Mucosa of descending colon (tissue), 3 donors: ENCODE measurements at regions not wholly inside any gene's neighbourhood (a gene's known extent, or its start where the extent isn't known, plus 50 kb on each side); places are given as distances from the start of the nearest gene placed in this dataset.

ENCODE experiments used
- ATAC-seq: fragments of 200-7000 bp; cut with Tn5 transposase; one replicate; pipeline ENCODE4 v1.9.1; 2020; ENCODE audit warnings: mild to moderate bottlenecking, moderate library complexity
- DNase-seq, 3 donors: peaks; one replicate each; pipeline ENCODE4 v3.0.0-alpha.2; 2020
- H3K36me3 ChIP-seq: fragments of 200-600 bp; one replicate; pipeline ENCODE4 v1.8.0; 2021; ENCODE audit warnings: low read depth, mild to moderate bottlenecking
- H3K4me1 ChIP-seq: fragments of 200-600 bp; one replicate; pipeline ENCODE4 v1.8.0; 2021; ENCODE audit warnings: low read depth, mild to moderate bottlenecking
- H3K4me3 ChIP-seq: fragments of 200-600 bp; one replicate; pipeline ENCODE4 v1.8.0; 2021; ENCODE audit warnings: mild to moderate bottlenecking
- H3K9me3 ChIP-seq: fragments of 200-600 bp; one replicate; pipeline ENCODE4 v1.8.0; 2021; ENCODE audit warnings: mild to moderate bottlenecking
- intact Hi-C, 2 donors: fragments of 100-400 bp; cut with DNase I in 1 of 2; cut with micrococcal nuclease in 1 of 2; formaldehyde crosslinking; loops; one replicate each; pipeline versions ENCODE4 v1.11.0 to v1.11.1; 2022; cut with DNase I, micrococcal nuclease
- TF ChIP-seq, protein P1 (sequence below): fragments of 200-600 bp; IDR thresholded peaks from one replicate; pipeline ENCODE4 v1.8.0; 2022; ENCODE audit warnings: antibody characterized with exemption, mild to moderate bottlenecking
- donor health status: DM: no; HTN: no; CAD: no; lungs with moderate emphysema.
- donor health status: DM: no; HTN: no; CAD: no.
- donor health status: DM: no; HTN: yes; CAD: no.

DNA sequence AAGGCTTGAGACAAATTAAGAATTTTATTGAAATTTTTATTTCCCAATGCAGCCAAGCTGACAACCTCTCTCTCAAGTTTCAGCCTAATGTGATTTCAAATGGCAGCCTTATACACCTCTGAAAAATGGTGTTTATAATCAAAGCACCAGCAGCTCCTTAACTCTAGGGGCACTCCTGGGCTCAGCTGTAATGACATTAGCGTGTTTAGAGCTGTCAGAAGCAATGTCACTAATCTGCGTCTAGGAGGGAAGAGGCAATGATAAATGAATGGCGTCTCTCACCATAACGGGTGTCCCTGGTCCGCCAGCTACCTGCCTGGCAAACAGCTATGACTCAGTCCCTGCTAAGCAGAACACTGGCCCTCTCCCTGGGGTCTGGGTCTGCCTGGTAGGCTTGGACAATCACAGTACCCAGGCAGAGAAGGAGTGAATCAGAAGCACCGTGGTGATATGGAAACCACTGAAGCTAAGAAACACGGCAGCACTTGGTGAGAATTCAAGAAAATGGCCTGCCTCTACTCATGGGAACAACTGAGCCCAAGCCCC, 131.8 kb upstream of the VSTM2B start:
- Histone ChIP-seq H3K36me3 (no peaks in the 10 kb centered on the region), H3K4me3 (no peak overlapping the region), H3K4me1 (no peaks in the 10 kb centered on the region), H3K9me3 (peaks cover 9% of the 10 kb centered on the region)
- TF ChIP-seq, protein P1, sequence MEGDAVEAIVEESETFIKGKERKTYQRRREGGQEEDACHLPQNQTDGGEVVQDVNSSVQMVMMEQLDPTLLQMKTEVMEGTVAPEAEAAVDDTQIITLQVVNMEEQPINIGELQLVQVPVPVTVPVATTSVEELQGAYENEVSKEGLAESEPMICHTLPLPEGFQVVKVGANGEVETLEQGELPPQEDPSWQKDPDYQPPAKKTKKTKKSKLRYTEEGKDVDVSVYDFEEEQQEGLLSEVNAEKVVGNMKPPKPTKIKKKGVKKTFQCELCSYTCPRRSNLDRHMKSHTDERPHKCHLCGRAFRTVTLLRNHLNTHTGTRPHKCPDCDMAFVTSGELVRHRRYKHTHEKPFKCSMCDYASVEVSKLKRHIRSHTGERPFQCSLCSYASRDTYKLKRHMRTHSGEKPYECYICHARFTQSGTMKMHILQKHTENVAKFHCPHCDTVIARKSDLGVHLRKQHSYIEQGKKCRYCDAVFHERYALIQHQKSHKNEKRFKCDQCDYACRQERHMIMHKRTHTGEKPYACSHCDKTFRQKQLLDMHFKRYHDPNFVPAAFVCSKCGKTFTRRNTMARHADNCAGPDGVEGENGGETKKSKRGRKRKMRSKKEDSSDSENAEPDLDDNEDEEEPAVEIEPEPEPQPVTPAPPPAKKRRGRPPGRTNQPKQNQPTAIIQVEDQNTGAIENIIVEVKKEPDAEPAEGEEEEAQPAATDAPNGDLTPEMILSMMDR, result no peak
- no peak for DNase-seq
- ATAC-seq, result no peak
- intact Hi-C loops, result no loop called here

DNA sequence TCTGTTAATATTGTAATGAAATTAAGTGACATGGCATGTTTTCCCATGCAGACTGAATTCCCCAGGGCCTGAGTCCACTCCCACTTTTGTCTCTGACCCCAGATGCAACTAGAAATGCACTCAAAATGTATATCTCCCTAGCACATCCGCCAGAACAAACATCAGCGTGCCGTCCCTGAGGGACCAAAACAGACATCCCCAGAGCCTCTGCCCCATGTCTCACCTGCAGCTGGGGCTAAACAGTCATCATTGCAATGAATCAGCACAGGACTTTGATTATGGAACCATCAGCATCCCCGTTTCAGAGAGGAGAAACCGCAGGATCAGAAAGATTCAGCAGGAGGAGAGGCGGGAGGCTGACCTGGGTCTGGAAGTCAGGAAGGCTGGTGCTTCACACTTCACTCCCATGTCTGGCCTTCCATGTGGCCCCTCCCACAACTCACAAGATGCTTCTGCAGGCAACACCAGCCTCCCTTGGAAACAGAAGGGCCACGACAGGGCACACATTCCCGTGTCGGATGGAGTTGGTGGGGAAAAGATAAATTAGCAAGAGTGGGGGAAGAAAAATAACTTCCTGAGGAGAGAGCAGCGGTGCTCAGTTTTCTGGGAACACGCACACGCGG, 130.6 kb upstream of the VSTM2B start:
- TF ChIP-seq, protein P1, result no peak
- intact Hi-C loops, result no loop called here

GRCh38 chr19:29395734-29396414, 129.9 kb upstream of the VSTM2B start:
- DNase-seq, result no peak
- no peak overlapping the region for H3K4me3 ChIP-seq
- H3K36me3 ChIP-seq, result no peaks in the 10 kb centered on the region
- intact Hi-C loops, result no loop called here
- ATAC-seq, result no peak
- no peaks in the 10 kb centered on the region for H3K4me1 ChIP-seq
- H3K9me3 ChIP-seq, result peaks cover 9% of the 10 kb centered on the region
- TF ChIP-seq, protein P1, result no peak

More for the DNA sequence above, 130.6 kb upstream of the VSTM2B start:
- H3K36me3 ChIP-seq, result no peaks in the 10 kb centered on the region
- DNase-seq (no peak), ATAC-seq (no peak)
- H3K9me3 ChIP-seq, result peaks cover 9% of the 10 kb centered on the region
- no peaks in the 10 kb centered on the region for H3K4me1 ChIP-seq
- H3K4me3 ChIP-seq, result no peak overlapping the region

DNA sequence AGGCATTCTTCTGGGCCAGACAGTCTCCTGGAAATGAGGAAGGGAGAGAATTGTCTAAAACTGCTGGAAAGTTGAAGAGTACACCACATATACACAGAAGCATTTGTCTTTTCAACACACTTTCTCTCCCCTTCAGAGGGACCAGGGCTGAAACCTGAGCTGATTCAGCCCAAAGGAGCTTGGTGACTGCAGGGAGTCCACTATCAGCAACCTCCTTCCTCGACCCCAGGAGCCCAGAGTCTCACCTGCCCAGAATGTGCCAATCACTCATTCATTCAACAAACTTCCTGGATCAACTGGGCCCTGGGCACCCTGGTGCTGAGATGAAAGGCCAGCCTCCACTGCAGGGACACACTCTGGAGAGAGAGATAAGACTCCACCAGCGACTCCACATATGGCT, 128.9 kb upstream of the VSTM2B start:
- Histone ChIP-seq H3K36me3 (no peaks in the 10 kb centered on the region), H3K4me1 (no peaks in the 10 kb centered on the region), H3K4me3 (no peak overlapping the region), H3K9me3 (peaks cover 1% of the 10 kb centered on the region)
- ATAC-seq (no peak), DNase-seq (no peak)
- intact Hi-C loops, result no loop called here
- TF ChIP-seq, protein P1, result no peak

DNA sequence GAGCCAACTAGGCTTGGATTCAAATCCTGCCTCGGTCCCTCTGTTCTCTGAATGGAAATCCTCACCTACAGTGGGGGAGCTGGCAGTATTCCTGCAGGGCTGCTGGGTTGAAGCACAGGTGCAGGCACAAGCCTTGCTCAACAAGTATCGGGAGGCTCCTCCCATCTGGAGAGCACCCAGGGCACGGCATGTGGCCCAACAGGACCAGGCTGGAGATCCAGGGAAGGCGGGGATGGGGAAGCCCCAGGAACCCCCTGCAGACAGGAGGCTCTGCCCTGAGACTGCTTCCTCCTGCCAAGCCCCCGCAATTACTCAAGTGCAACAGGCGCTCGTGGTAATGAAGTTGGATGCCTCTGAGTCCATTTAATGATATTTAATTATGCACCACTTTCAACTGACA, 128.0 kb upstream of the VSTM2B start:
- DNase-seq (no peak), ATAC-seq (no peak)
- TF ChIP-seq, protein P1, result no peak
- no peak overlapping the region for H3K4me3 ChIP-seq
- no peaks in the 10 kb centered on the region for H3K4me1 ChIP-seq
- intact Hi-C loops, result no loop called here
- H3K9me3 ChIP-seq, result no peaks in the 10 kb centered on the region
- H3K36me3 ChIP-seq, result no peaks in the 10 kb centered on the region
